ENCODE measurements at regions not wholly inside any gene's neighbourhood (a gene's known extent, or its start where the extent isn't known, plus 50 kb on each side); places are given as distances from the start of the nearest gene placed in this dataset.

GRCh38 chr11:11115475-11115874 is 237.6 kb downstream of the CSNK2A3 start:
- TF ChIP-seq CTBP1 (IDR thresholded peaks at IDR 0.05; ENCODE audit: borderline replicate concordance): no peak
- TF ChIP-seq SP1 (IDR thresholded peaks at IDR 0.05): no peak
- no peak for TF ChIP-seq FOXM1 (IDR thresholded peaks at IDR 0.05; ENCODE audit: borderline replicate concordance)
- TF ChIP-seq BHLHE40 (IDR thresholded peaks at IDR 0.05; ENCODE audit: borderline replicate concordance): no peak
- TF ChIP-seq ARNT (IDR thresholded peaks at IDR 0.05): no peak
- TF ChIP-seq FOXA1 (IDR thresholded peaks at IDR 0.05): no peak
- no peak for TF ChIP-seq SUZ12 (IDR thresholded peaks at IDR 0.05)
- no peak for TF ChIP-seq FOXK2 (IDR thresholded peaks at IDR 0.05)
- no peak for TF ChIP-seq TARDBP (IDR thresholded peaks at IDR 0.05)
- TF ChIP-seq, protein P1, sequence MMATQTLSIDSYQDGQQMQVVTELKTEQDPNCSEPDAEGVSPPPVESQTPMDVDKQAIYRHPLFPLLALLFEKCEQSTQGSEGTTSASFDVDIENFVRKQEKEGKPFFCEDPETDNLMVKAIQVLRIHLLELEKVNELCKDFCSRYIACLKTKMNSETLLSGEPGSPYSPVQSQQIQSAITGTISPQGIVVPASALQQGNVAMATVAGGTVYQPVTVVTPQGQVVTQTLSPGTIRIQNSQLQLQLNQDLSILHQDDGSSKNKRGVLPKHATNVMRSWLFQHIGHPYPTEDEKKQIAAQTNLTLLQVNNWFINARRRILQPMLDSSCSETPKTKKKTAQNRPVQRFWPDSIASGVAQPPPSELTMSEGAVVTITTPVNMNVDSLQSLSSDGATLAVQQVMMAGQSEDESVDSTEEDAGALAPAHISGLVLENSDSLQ (IDR thresholded peaks at IDR 0.05): no peak
- TF ChIP-seq HDGF (IDR thresholded peaks at IDR 0.05; ENCODE audit: borderline replicate concordance): no peak
- no peak for TF ChIP-seq L3MBTL2 (conservative IDR thresholded peaks at IDR 0.05)
- TF ChIP-seq ELF4 (IDR thresholded peaks at IDR 0.05): no peak
